Sigmoid colon (tissue), 4 donors: ENCODE measurements at regions not wholly inside any gene's neighbourhood (a gene's known extent, or its start where the extent isn't known, plus 50 kb on each side); places are given as distances from the start of the nearest gene placed in this dataset.

Experiments used
- EP300 ChIP-seq, 4 donors: sonication (generic); formaldehyde crosslinking; IDR thresholded peaks; one replicate each; pipeline ENCODE4 v1.6.1; 2017; ENCODE audit warnings: antibody characterized with exemption in 4 of 4
- POLR2A ChIP-seq, 2 donors: fragments of 450-650 bp; IDR thresholded peaks; one replicate each; pipeline ENCODE4 v1.6.1; 2016; ENCODE audit warnings: antibody characterized with exemption in 2 of 2, mild to moderate bottlenecking in 2 of 2, moderate library complexity in 2 of 2
- POLR2AphosphoS5 ChIP-seq, 4 donors: sonication (generic); formaldehyde crosslinking; IDR thresholded peaks; one replicate each; pipeline ENCODE4 v1.6.1; 2017; ENCODE audit warnings: antibody characterized with exemption in 4 of 4
- TF ChIP-seq, protein P1 (sequence below), 4 experiments: fragments of 450-650 bp in 3 of 4; fragments of 200-600 bp in 1 of 4; IDR thresholded peaks; one replicate each; pipeline ENCODE4 v1.5.1; 2016 to 2019; ENCODE audit warnings: antibody characterized with exemption in 4 of 4, mild to moderate bottlenecking in 3 of 4, moderate library complexity in 2 of 4

DNA sequence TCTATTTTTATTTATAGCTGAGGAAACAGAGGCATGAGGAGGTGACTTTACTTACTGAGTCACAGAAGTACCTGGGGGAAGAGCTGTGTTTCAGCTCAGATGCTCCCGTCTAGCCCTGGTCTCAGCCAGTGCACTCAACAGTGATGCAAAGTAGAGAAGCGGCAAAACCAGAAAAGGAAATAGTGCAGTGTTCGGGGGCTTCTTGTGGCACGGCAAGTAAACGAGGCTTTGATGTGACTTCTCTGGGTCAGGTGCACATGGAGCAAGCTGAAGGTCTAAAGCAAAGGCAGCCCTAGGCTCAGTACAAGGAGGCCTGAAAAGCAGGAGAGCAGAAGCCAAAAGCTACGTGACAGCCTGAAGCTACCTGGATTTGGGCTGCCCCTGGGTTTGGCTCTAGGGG is 526.7 kb upstream of the ADAMTS16 start:
- TF ChIP-seq, protein P1, sequence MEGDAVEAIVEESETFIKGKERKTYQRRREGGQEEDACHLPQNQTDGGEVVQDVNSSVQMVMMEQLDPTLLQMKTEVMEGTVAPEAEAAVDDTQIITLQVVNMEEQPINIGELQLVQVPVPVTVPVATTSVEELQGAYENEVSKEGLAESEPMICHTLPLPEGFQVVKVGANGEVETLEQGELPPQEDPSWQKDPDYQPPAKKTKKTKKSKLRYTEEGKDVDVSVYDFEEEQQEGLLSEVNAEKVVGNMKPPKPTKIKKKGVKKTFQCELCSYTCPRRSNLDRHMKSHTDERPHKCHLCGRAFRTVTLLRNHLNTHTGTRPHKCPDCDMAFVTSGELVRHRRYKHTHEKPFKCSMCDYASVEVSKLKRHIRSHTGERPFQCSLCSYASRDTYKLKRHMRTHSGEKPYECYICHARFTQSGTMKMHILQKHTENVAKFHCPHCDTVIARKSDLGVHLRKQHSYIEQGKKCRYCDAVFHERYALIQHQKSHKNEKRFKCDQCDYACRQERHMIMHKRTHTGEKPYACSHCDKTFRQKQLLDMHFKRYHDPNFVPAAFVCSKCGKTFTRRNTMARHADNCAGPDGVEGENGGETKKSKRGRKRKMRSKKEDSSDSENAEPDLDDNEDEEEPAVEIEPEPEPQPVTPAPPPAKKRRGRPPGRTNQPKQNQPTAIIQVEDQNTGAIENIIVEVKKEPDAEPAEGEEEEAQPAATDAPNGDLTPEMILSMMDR (IDR thresholded peaks at IDR 0.05), result no peak
- no peak for TF ChIP-seq EP300 (IDR thresholded peaks at IDR 0.05)
- no peak for TF ChIP-seq POLR2AphosphoS5 (IDR thresholded peaks at IDR 0.05)
- no peak for TF ChIP-seq POLR2A (IDR thresholded peaks at IDR 0.05)
